GM21825 (cell line): ENCODE measurements at regions not wholly inside any gene's neighbourhood (a gene's known extent, or its start where the extent isn't known, plus 50 kb on each side); places are given as distances from the start of the nearest gene placed in this dataset.

Source experiments
- ATAC-seq: cut with Tn5 transposase; IDR thresholded peaks from one replicate; pipeline ENCODE4 v1.9.1; 2021; ENCODE audit warnings: mild to moderate bottlenecking, moderate library complexity; ENCODE audit not compliant: unreplicated experiment

DNA sequence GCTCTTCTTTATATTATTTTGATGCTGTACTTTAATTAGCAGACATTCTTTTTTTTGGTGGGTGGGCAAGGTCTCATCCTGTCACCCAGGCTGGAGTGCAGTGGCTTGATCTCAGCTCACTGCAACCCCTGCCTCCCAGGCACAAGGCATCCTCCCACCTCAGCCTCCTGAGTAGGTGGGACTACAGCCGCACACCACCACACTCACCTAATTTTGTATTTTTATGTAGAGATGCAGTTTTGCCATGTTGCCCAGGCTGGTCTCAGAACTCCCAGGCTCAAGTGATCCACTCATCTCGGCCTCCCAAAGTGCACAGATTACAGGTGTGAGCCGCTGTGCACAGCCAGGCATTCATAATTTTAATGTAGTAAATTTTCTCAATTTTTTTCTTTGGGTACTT, 608.1 kb downstream of the ZNF385D start:
- ATAC-seq: no peak

- no peak for ATAC-seq
Observed at GRCh38 chr3:21142031-21142430, 609.0 kb downstream of the ZNF385D start.

GRCh38 chr3:21140785-21141184, 610.2 kb downstream of the ZNF385D start:
- no peak for ATAC-seq

DNA sequence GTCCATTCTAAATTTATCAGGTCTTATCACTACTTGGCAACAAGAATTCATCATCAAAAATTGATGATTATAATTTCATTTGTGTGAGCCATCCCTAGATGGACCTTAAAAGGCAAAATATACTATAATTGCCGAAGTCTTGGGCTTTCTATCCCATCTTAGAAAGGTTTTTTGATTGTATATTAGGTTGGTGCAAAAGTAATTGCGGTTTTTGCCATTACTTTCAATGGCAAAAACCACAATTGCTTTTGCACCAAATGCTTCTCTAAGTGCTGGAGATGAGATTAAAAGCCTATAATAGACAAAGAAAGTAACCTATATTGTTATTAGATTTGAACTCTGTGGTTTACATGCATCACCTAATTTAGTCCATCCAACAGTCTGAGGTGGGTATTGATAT, 612.9 kb downstream of the ZNF385D start:
- no peak for ATAC-seq

GRCh38 chr3:21132896-21133295, 618.1 kb downstream of the ZNF385D start:
- no peak for ATAC-seq

DNA sequence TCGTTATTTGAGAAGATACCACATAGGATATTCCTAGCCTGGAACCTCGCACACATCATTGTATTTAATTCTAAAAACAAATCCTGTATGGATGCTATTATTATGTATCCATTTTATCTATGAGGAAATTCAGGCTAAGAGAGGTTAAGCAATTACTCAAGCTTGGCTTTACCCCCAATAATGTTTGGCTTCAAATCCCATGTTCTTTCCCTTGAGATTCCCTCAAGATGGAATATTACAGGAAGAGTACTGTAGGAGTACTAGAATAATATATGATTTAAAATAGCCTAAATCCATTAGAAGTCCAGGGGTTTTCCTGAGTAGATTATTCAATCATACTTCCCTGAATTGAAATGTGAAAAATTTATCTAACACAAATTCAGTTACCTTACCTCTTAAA, 630.2 kb downstream of the ZNF385D start:
- ATAC-seq: no peak

- no peak for ATAC-seq
Observed at GRCh38 chr3:21117370-21117769, 633.6 kb downstream of the ZNF385D start.

- ATAC-seq: no peak
Observed at GRCh38 chr3:21109056-21109455, 642.0 kb downstream of the ZNF385D start.

DNA sequence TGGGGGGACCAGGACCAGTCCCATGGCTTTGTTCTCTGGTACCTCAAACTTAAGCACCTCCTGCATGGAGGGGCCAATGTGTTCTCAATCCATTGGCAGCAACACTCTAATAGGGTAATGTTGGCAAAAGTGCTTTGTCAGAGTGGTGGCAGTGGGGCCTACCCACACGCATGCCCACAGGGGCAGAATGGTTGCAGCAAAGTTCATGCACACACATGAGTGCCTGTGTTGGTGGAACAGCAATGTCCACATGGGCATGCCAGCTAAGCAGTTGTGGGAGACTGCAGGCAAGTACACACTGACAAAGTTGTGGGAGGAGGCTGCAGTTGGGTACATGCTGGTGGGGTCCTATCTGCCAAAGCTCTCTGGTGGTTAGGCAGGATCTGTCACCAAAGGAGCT, 645.2 kb downstream of the ZNF385D start:
- ATAC-seq: no peak

DNA sequence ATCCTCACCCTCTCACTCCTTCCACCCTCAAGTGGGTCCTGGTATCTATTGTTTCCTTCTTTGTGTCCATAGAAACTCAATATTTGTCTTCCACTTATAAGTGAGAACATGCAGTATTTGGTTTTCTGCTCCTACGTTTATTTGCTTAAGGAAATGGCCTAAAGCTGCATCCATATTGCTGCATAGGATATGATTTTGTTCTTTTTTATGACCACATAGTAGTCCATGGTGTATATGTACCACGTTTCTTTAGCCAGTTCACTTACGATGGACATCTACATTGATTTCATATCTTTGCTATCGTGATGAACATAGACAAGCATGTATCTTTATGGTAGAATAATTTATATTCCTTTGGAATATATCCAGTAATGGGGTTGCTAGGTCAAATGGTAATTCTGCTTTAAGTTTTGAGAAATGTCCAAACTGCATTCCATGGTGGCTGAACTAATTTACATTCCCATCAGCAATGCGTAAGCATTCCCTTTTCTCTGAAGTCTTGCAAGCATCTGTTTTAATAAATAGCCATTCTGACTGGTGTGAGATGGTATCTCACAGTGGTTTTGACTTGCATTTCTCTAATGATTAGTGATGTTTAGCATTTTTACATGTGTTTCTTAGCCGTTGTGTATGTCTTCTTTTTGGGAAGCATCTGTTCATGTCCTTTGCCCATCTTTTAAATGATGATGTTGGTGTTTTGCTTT, 650.2 kb downstream of the ZNF385D start:
- ATAC-seq: no peak

GRCh38 chr3:21094686-21095085, 656.3 kb downstream of the ZNF385D start:
- no peak for ATAC-seq

- ATAC-seq: no peak
Observed at GRCh38 chr3:21073561-21073960, 677.4 kb downstream of the ZNF385D start.

- no peak for ATAC-seq
Observed at GRCh38 chr3:21067031-21067813, 683.8 kb downstream of the ZNF385D start.

GRCh38 chr3:21062831-21063294, 688.1 kb downstream of the ZNF385D start:
- ATAC-seq: no peak

DNA sequence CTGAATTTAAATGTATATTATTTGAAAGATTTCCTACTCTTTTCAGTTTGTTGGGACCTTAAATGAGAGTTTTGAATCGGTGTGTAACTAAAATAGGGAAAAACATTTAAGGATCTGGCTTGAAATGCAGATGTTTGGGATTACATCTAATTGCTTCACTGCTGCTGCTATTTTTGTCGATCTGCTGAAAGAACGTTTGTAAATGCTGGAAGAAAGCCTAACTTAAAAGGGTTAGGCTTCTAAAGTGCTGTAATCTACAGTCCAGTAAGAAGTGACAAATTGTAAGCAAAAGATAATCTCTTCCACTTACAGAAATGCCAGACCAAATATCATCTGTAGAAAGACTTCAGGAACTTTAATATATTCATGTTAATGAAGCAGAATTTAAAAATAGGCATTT, 691.6 kb downstream of the ZNF385D start:
- ATAC-seq: no peak

- ATAC-seq: no peak
Observed at GRCh38 chr3:21056293-21056692, 694.7 kb downstream of the ZNF385D start.

DNA sequence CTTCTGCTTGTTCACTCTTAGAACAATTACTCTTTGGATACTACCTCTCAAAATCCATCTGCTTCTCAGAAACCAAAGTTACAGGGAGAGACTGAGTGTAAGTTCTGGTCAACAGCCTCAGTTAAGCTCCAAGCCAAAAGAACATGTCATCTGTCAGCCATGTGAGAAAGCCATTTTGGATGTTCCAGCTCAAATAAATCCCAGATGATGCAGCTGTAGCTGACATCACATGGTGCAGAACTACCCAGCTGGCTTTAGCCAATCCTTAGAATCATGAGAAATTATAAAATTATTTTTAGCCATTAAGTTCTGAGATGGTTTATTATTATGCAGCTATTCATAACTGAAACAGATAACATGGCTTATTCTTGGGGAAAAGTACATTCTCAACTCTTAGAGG, 696.0 kb downstream of the ZNF385D start:
- ATAC-seq: no peak

DNA sequence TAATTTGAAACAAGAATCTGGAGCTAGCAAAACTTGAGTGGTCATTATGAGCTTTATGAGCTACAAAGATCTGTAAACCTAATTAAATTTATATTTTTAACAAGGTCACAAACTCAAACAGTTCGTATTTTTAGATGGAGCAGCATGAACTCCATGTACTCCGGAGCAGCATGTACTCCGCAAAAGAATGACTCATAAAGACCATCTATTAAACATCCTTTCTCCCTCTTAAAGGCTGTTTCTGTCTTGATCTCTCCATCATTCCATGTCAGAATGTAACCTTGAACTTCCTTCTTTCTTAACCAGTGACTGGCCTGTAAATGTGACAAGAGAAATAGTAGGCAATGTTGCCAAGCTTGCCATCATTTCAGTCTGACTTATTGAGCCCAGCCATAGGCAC, 696.9 kb downstream of the ZNF385D start:
- no peak for ATAC-seq

DNA sequence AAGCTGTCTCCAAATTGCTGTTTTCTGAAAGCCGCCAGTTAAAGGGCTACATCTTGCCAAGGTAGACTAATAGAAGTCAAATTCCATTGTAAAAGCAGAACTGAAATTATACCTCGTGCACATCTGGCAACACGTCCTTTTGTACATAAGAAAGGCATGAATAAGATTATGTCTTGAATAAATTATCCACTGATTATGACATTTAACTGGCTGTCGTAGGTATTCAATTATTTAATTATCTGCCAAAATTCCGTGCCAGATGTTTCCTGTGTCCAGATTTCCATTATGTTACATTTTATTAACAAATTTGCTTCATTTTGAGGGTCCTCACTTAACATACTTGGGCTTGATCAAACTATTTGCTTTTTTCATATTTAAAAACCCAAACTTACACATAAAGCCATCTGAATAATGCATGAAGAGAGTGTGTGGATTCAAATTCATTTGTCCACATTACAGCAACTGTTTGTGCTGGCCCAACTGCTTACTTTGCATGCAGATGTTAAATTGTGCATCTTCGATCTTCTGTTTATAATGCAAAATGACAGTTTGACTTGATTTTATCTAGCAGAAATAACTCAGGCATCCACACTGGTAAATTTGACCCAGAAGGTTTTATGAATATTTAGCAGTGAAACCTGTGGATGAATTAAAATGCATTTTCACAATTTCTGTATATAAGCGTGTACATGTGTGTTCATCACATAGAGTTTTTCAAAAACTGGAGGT, 701.5 kb downstream of the ZNF385D start:
- ATAC-seq: no peak

DNA sequence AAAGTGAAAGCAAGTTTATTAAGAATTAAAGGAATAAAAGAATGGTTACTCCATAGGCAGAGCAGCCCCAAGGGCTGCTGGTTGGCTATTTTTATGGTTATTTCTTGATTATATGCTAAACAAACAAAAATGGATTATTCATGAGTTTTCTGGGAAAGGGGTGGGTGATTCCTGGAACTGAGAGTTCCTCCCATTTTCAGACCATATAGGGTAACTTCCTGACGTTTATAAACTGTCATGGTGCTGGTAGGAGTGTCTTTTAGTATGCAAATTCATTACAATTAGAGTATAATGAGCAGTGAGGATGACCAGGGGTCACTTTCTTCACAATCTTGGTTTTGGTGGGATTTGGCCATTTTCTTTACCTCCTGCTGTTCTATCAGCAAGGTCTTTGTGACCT, 707.9 kb downstream of the ZNF385D start:
- no peak for ATAC-seq

- no peak for ATAC-seq
Observed at GRCh38 chr3:21042184-21042583, 708.8 kb downstream of the ZNF385D start.

GRCh38 chr3:21041621-21042020, 709.4 kb downstream of the ZNF385D start:
- no peak for ATAC-seq
